Endothelial cell of hepatic sinusoid (primary cell): ENCODE measurements at regions not wholly inside any gene's neighbourhood (a gene's known extent, or its start where the extent isn't known, plus 50 kb on each side); places are given as distances from the start of the nearest gene placed in this dataset.
"Not testable (repeated sequence)": the region's sequence is repeated elsewhere in the genome, so short reads cannot be mapped to it uniquely, and the experiment has no call there.

Experiments used
- in situ Hi-C: cut with HindIII; loops from 2 replicates; pipeline ENCODE4 v1.10.0; 2017; ENCODE audit warnings: low sequenced_read_pairs

DNA sequence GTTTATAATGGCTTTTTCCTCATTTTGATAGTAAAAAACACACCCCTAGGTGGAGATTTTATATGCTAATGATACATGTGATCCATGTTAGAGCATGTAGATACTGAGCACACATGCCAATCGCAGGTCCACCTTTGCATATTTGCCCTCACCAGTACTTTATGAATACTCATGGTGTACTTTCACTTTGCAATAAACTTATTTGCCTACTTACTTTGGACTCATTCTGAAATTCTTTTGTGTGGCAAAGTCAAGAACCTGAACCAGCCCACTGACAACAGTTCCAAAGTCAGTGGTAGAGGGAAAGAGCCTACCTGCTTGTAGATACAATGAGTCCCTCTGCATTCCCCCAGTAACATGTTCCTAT is 58.5 kb upstream of the DHRS4 start:
- in situ Hi-C loops = no loop called here

DNA sequence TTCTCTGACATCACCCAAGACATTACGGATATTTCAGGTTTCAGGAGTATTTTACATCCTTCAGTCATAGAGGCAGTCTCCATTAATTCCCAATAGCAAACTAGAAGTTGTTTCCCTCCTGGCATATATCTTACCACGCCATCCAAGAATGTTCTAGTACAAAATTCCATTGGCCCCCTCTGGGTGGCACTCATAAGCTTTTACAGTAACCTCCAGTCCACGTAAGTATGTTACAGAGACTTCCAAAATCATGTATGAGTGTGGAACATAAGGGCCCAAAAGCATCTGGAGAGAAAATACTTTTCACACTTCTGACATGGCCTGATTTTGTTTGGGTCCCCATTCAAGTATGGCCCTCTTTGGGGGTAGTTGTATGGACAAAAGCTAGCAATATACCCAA is 58.1 kb upstream of the DHRS4 start:
- in situ Hi-C loops = no loop called here

DNA sequence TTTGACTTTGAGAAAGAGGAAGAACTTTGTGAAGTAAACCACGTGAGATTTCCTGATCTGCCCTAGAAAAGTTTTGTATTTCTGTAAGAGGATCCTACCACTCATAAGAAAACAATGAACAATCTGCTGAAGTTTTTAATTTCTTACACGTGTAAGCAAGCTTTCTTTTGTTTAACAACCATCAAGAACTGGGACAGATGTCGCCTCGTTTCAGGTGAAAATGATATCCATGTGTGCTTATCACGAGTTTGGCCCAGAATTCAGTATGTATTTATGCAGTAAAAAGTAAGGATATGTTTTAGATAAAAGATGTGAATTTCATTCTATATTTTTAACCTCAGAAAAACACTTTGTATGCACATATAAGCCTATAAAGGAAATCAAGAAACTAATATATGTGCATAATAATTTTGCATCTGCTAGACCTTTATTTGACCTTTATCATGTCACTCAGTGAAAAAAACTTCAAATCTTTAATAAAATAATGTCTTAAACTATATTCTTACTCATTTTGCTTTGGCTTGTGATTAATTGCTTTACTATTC is 56.9 kb upstream of the DHRS4 start:
- in situ Hi-C loops = no loop called here

DNA sequence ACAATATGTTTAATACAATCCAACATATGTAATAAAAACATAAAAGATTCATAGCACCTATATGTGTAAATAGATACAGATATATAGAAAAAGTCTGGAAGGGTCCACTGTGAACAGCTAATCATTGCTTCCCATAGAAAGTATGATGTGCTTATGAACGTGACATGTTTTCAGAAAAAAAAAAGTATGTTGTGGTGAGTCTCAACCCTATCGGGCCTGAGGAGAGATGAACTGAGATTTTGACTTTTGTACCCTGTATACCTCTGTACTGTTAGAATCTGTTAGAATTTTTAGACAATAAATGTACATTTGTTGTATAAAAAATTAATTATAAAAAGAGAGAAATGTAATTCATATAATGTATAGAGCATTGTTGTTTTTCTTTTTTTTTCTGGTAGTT is 56.3 kb upstream of the DHRS4 start:
- in situ Hi-C loops = not testable (repeated sequence)

DNA sequence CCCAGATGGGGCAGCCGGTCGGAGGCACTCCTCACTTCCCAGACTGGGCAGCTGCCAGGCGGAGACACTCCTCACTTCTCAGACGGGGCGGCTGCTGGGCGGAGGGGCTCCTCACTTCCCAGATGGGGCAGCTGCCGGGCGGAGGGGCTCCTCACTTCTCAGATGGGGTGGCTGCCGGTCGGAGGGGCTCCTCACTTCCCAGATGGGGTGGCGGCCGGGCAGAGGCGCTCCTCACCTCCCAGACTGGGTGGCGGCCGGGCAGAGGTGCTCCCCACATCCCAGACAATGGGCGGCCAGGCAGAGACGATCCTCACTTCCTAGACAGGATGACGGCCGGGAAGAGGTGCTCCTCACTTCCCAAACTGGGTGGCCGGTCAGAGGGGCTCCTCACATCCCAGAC is 55.2 kb upstream of the DHRS4 start:
- in situ Hi-C loops = not testable (repeated sequence)

DNA sequence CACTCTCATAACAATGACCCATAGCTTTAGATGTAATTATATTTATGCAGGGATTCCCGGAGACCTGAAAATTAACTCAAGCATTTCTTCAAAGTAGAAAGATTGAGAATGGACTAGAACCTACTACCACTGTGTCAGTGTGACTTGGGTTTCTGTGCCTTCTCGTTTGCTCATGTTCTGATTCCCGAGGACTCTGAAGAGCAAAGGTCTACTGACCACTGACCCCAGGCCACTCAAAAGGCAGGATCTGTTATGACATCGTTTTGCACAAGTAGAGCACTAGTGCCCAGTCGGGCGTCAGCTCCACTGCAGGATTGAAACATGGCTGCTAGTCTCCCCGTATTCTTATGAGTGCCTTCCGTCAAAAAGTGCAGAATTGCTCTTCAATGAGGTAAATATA is 53.8 kb upstream of the DHRS4 start:
- in situ Hi-C loops = no loop called here

DNA sequence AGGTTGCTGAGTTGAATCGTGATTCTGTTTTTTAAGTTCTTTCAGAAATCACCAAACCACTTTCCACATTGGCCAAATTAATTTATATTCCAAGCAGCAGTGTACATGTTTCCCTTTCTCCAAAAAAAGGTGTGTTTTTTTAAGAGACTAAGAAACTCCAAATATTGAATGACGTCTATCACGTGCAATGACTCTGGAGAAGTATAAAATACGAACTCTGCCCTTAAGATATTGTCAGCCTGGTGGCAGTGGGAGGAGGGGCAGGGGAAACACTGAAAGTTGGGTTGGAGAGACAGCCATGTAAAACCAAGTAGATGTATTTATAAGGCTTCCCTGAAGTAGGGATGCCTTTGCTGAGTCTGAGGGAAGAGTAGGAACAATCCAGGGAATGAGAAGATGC is 50.1 kb upstream of the DHRS4 start:
- in situ Hi-C loops = no loop called here
